OCI-LY1 (cell line): ENCODE measurements at regions not wholly inside any gene's neighbourhood (a gene's known extent, or its start where the extent isn't known, plus 50 kb on each side); places are given as distances from the start of the nearest gene placed in this dataset.

Experiments
- H2AFZ ChIP-seq: fragments of 200-600 bp; sonication (generic), shearing (Covaris generic); 2 replicates; pipeline ENCODE4 v1.6.0; 2014; ENCODE audit warnings: antibody characterized with exemption, mild to moderate bottlenecking, low read length
- H3F3A ChIP-seq: fragments of 200-600 bp; sonication (generic), shearing (Covaris generic); 2 replicates; pipeline ENCODE4 v1.6.0; 2014; ENCODE audit warnings: mild to moderate bottlenecking, antibody characterized with exemption, low read length, moderate library complexity; ENCODE audit not compliant: insufficient read depth
- H3K27ac ChIP-seq: fragments of 200-600 bp; sonication (generic); 2 replicates; pipeline ENCODE4 v1.5.1; 2014; ENCODE audit warnings: low read length, mixed run types, mild to moderate bottlenecking, low read depth; ENCODE audit not compliant: poor library complexity, severe bottlenecking
- H3K27me3 ChIP-seq: fragments of 200-600 bp; sonication (generic); 2 replicates; pipeline ENCODE4 v1.6.0; 2014; ENCODE audit warnings: antibody characterized with exemption, mild to moderate bottlenecking, low read length, moderate library complexity; ENCODE audit not compliant: insufficient read depth
- H3K36me3 ChIP-seq: fragments of 200-600 bp; sonication (generic); 2 replicates; pipeline ENCODE4 v1.6.1; 2014; ENCODE audit warnings: mild to moderate bottlenecking, antibody characterized with exemption, low read length, moderate library complexity, mixed read lengths; ENCODE audit not compliant: insufficient read depth
- H3K4me1 ChIP-seq: fragments of 200-600 bp; sonication (generic); 2 replicates; pipeline ENCODE4 v1.5.1; 2014; ENCODE audit warnings: mild to moderate bottlenecking, low read length, moderate library complexity; ENCODE audit not compliant: insufficient read depth, severe bottlenecking
- H3K4me2 ChIP-seq: fragments of 200-600 bp; sonication (generic), shearing (Covaris generic); 2 replicates; pipeline ENCODE4 v1.6.1; 2014; ENCODE audit warnings: low read length
- H3K4me3 ChIP-seq: fragments of 200-600 bp; sonication (generic); 2 replicates; pipeline ENCODE4 v1.5.1; 2014; ENCODE audit warnings: low read length, low read depth, mild to moderate bottlenecking, mixed read lengths; ENCODE audit not compliant: poor library complexity, severe bottlenecking
- H3K79me2 ChIP-seq: fragments of 200-600 bp; shearing (Covaris generic); 2 replicates; pipeline ENCODE4 v1.6.1; 2016; ENCODE audit warnings: mixed run types, low read length, mixed read lengths; ENCODE audit not compliant: insufficient read depth
- H3K9ac ChIP-seq: fragments of 200-600 bp; sonication (generic), shearing (Covaris generic); 2 replicates; pipeline ENCODE4 v1.6.1; 2014; ENCODE audit warnings: mild to moderate bottlenecking, low read length, mixed read lengths
- H3K9me2 ChIP-seq: fragments of 200-600 bp; sonication (generic), shearing (Covaris generic); 2 replicates; pipeline ENCODE4 v1.6.1; 2014; ENCODE audit warnings: low read depth, mild to moderate bottlenecking, low read length, mixed read lengths
- H3K9me3 ChIP-seq: fragments of 200-600 bp; shearing (Covaris generic); 2 replicates; pipeline ENCODE4 v1.6.1; 2014; ENCODE audit warnings: low read length, mixed read lengths
- H4K20me1 ChIP-seq: fragments of 200-600 bp; sonication (generic), shearing (Covaris generic); 2 replicates; pipeline ENCODE4 v1.6.0; 2016; ENCODE audit warnings: mild to moderate bottlenecking, low read length; ENCODE audit not compliant: insufficient read depth
- CTCF ChIP-seq: fragments of 200-600 bp; sonication (generic), shearing (Covaris generic); IDR thresholded peaks from 2 replicates; pipeline ENCODE4 v1.5.1; 2017; ENCODE audit warnings: mild to moderate bottlenecking, antibody characterized with exemption, low read length, moderate library complexity, mixed read lengths
- EZH2 ChIP-seq: fragments of 200-600 bp; sonication (generic), shearing (Covaris generic); IDR thresholded peaks from 2 replicates; pipeline ENCODE4 v1.8.0; 2017; ENCODE audit warnings: borderline replicate concordance, mixed run types, mild to moderate bottlenecking, antibody characterized with exemption, low read length, moderate library complexity, mixed read lengths

GRCh38 chr4:106424426-106424825 is 55.8 kb upstream of the GIMD1 start:
- H4K20me1 ChIP-seq: no peaks in the 10 kb centered on the region
- H3K4me1 ChIP-seq: no peaks in the 10 kb centered on the region
- H3K27ac ChIP-seq: no peak overlapping the region
- no peak overlapping the region for H3K4me3 ChIP-seq
- no peaks in the 10 kb centered on the region for H3K79me2 ChIP-seq
- H3K36me3 ChIP-seq: no peaks in the 10 kb centered on the region
- no peaks in the 10 kb centered on the region for H3K27me3 ChIP-seq
- H3F3A ChIP-seq: no peaks in the 10 kb centered on the region
- no peak overlapping the region for H3K9ac ChIP-seq
- no peak overlapping the region for H2AFZ ChIP-seq
- no peak overlapping the region for H3K4me2 ChIP-seq
- no peaks in the 10 kb centered on the region for H3K9me2 ChIP-seq
- H3K9me3 ChIP-seq: no peaks in the 10 kb centered on the region
- no peak for TF ChIP-seq CTCF
- TF ChIP-seq EZH2: no peak

- no peak overlapping the region for H3K4me2 ChIP-seq
- no peak overlapping the region for H3K9ac ChIP-seq
- no peaks in the 10 kb centered on the region for H3K36me3 ChIP-seq
- no peaks in the 10 kb centered on the region for H3K9me2 ChIP-seq
- no peak overlapping the region for H2AFZ ChIP-seq
- H3K27me3 ChIP-seq: no peaks in the 10 kb centered on the region
- H3K4me3 ChIP-seq: no peak overlapping the region
- H3K79me2 ChIP-seq: no peaks in the 10 kb centered on the region
- H3K9me3 ChIP-seq: no peaks in the 10 kb centered on the region
- H3K4me1 ChIP-seq: no peaks in the 10 kb centered on the region
- TF ChIP-seq EZH2 (no peak), CTCF (no peak)
- H3F3A ChIP-seq: no peaks in the 10 kb centered on the region
- no peak overlapping the region for H3K27ac ChIP-seq
- H4K20me1 ChIP-seq: no peaks in the 10 kb centered on the region
Observed at GRCh38 chr4:106423791-106424190, 55.2 kb upstream of the GIMD1 start.

- no peak overlapping the region for H2AFZ ChIP-seq
- H3K36me3 ChIP-seq: no peaks in the 10 kb centered on the region
- no peak overlapping the region for H3K4me2 ChIP-seq
- no peaks in the 10 kb centered on the region for H4K20me1 ChIP-seq
- no peak for TF ChIP-seq CTCF
- no peak for TF ChIP-seq EZH2
- H3F3A ChIP-seq: no peaks in the 10 kb centered on the region
- no peaks in the 10 kb centered on the region for H3K27me3 ChIP-seq
- no peak overlapping the region for H3K4me3 ChIP-seq
- no peaks in the 10 kb centered on the region for H3K9me2 ChIP-seq
- no peaks in the 10 kb centered on the region for H3K4me1 ChIP-seq
- H3K9ac ChIP-seq: no peak overlapping the region
- no peaks in the 10 kb centered on the region for H3K9me3 ChIP-seq
- no peaks in the 10 kb centered on the region for H3K79me2 ChIP-seq
- no peak overlapping the region for H3K27ac ChIP-seq
Observed at GRCh38 chr4:106422766-106423165, 54.2 kb upstream of the GIMD1 start.
